Bone marrow (tissue), 2 donors: ENCODE measurements at regions not wholly inside any gene's neighbourhood (a gene's known extent, or its start where the extent isn't known, plus 50 kb on each side); places are given as distances from the start of the nearest gene placed in this dataset.
A peak's percentile ranks its signal among the peaks of the same experiment; 100 is the strongest.

Experiments used
- DNase-seq, 2 donors: peaks; one replicate each; lab custom pipeline; 2025; lab: John Stamatoyannopoulos, UW

GRCh38 chr6:21965016-21965415 lies 331.8 kb downstream of the PRL start:
- no peak for DNase-seq

- DNase-seq = no peak
Measured at GRCh38 chr6:21965953-21966539, 330.8 kb downstream of the PRL start.

- DNase-seq = no peak
Measured at GRCh38 chr6:21967056-21967974, 329.5 kb downstream of the PRL start.

- DNase-seq = no peak
Measured at GRCh38 chr6:21968411-21968810, 328.4 kb downstream of the PRL start.

- DNase-seq = no peak
Measured at GRCh38 chr6:21969192-21969591, 327.6 kb downstream of the PRL start.

GRCh38 chr6:21970569-21971300 lies 326.1 kb downstream of the PRL start:
- DNase-seq = no peak

GRCh38 chr6:21971541-21971940 lies 325.3 kb downstream of the PRL start:
- no peak for DNase-seq

- no peak for DNase-seq
Measured at GRCh38 chr6:21972516-21972915, 324.3 kb downstream of the PRL start.

GRCh38 chr6:21977346-21977745 lies 319.5 kb downstream of the PRL start:
- no peak for DNase-seq

GRCh38 chr6:21981235-21981833 lies 315.5 kb downstream of the PRL start:
- no peak for DNase-seq

GRCh38 chr6:21984135-21984534 lies 312.7 kb downstream of the PRL start:
- no peak for DNase-seq

GRCh38 chr6:21984561-21984960 lies 312.3 kb downstream of the PRL start:
- DNase-seq = no peak

- no peak for DNase-seq
Measured at GRCh38 chr6:21985904-21986303, 310.9 kb downstream of the PRL start.

- no peak for DNase-seq
Measured at GRCh38 chr6:21986703-21987102, 310.1 kb downstream of the PRL start.

- peak; percentile 8 to 9 for DNase-seq
Measured at GRCh38 chr6:21987501-21987957, 309.3 kb downstream of the PRL start.

- no peak for DNase-seq
Measured at GRCh38 chr6:21990577-21990976, 306.3 kb downstream of the PRL start.

- DNase-seq = peak in 1 of 2 donors; percentile 83
Measured at GRCh38 chr6:21992178-21992967, 304.5 kb downstream of the PRL start.

GRCh38 chr6:21993841-21994240 lies 303.0 kb downstream of the PRL start:
- no peak for DNase-seq

GRCh38 chr6:21994821-21995220 lies 302.0 kb downstream of the PRL start:
- DNase-seq = no peak

GRCh38 chr6:21995318-21995717 lies 301.5 kb downstream of the PRL start:
- no peak for DNase-seq

GRCh38 chr6:21996425-21997118 lies 300.3 kb downstream of the PRL start:
- DNase-seq = no peak
